ENCODE measurements at regions not wholly inside any gene's neighbourhood (a gene's known extent, or its start where the extent isn't known, plus 50 kb on each side); places are given as distances from the start of the nearest gene placed in this dataset.

- POLR2A ChIA-PET: interaction anchor here (0.6 kb wide), 1 partner anchor 128 kb away, joined by 3 read pairs; no protein-coding TSS in a partner anchor
- no peak for DNase-seq (ENCODE audit: low read depth, low spot score)
- TF ChIP-seq CTCF (IDR thresholded peaks at IDR 0.05; ENCODE audit: insufficient read depth, low read length, missing control alignments): no peak
- CTCF ChIA-PET: interaction anchor here (1.2 kb wide), 1 partner anchor 17 kb away, joined by 3 read pairs; no protein-coding TSS in a partner anchor
- peak overlapping the region; percentile 10; the same call in 1 of the 2 replicates for H3K4me3 ChIP-seq (ENCODE audit: low read depth, low read length)
These were observed 67.0 kb upstream of the SERP2 start for GRCh38 chr13:44306371-44307192.

GRCh38 chr13:44307255-44307654 lies 66.4 kb upstream of the SERP2 start:
- H3K4me3 ChIP-seq (ENCODE audit: low read depth, low read length): no peak overlapping the region
- DNase-seq (ENCODE audit: low read depth, low spot score): no peak
- CTCF ChIA-PET: interaction anchor here (1.2 kb wide), 1 partner anchor 17 kb away, joined by 3 read pairs; no protein-coding TSS in a partner anchor
- TF ChIP-seq CTCF (IDR thresholded peaks at IDR 0.05; ENCODE audit: insufficient read depth, low read length, missing control alignments): no peak
- POLR2A ChIA-PET: no interaction called here

DNA sequence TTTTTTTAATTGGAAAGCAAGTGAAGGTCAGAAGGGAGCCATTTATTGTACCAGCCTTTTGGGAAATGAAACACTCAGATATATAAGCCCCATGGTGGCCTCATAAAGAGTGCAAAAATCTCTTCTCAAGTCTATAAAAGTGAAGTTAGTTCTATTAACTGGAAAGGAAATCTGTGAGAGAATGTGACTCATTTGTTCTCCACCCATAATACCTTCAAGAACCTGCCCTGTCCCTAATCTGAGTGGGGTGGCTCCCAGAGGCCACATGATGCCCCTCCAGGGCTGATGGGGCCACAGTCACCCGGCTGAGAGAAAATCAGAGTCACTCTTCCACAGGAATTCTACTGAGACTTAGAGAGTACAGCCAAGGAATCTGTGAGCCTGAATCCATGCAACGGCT lies 65.8 kb upstream of the SERP2 start:
- no peak overlapping the region for H3K4me3 ChIP-seq (ENCODE audit: low read depth, low read length)
- CTCF ChIA-PET: interaction anchor here (1.2 kb wide), 1 partner anchor 16 kb away, joined by 3 read pairs; no protein-coding TSS in a partner anchor
- no peak for DNase-seq (ENCODE audit: low read depth, low spot score)
- no peak for TF ChIP-seq CTCF (IDR thresholded peaks at IDR 0.05; ENCODE audit: insufficient read depth, low read length, missing control alignments)
- POLR2A ChIA-PET: no interaction called here

- H3K4me3 ChIP-seq (ENCODE audit: low read depth, low read length): no peak overlapping the region
- CTCF ChIA-PET: no interaction called here
- no peak for TF ChIP-seq CTCF (IDR thresholded peaks at IDR 0.05; ENCODE audit: insufficient read depth, low read length, missing control alignments)
- POLR2A ChIA-PET: no interaction called here
- DNase-seq (ENCODE audit: low read depth, low spot score): no peak
These were observed 65.3 kb upstream of the SERP2 start for GRCh38 chr13:44308352-44308751.

DNA sequence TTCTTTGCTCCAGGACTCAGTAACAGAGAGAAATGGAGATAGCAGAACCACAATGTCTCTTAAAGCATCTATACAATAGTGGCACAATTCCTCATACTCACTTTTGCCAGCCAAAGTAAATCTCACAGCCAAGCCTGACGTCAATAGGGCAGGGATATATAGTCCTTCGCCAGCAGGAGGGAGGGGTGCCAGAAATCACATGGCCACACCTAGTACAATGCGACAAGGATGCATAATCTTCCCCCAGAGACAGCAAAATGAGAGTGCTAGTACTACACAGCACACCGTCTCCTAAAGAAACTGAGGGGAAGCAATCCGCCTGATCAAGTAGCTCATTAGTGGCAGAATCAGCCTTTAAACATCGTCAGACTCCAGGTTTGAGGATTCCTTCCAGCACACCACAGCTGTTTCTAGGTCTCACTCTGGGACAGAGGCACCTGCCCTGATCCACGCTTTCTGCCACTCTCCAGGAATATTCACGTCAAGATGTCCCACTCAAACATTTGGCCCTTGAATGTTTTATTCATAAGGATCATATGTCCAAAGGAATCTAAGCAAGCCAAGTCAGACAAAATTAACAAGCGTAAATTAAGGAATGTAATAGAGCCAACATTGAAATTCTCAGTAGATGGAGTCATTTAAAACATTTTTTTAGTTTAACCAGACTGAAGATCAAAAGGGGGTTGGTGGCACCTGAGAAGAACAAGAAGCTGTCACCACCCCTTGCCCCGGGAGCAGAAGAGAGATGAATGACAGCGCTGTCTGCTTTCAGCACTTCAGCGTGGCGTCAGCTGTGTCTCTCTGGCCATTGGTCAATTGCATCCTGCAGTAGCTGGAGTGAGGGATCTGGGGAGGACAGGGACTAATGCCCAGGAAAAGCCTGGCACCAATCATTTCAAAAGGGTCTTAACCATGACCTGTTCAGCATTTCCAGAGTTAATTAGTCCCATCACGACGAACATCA lies 63.5 kb upstream of the SERP2 start:
- POLR2A ChIA-PET: no interaction called here
- no peak for DNase-seq (ENCODE audit: low read depth, low spot score)
- H3K4me3 ChIP-seq (ENCODE audit: low read depth, low read length): no peak overlapping the region
- CTCF ChIA-PET: no interaction called here
- TF ChIP-seq CTCF (IDR thresholded peaks at IDR 0.05; ENCODE audit: insufficient read depth, low read length, missing control alignments): no peak

Measured in AG04449 (cell line).